OCI-LY3 (cell line): ENCODE measurements at regions not wholly inside any gene's neighbourhood (a gene's known extent, or its start where the extent isn't known, plus 50 kb on each side); places are given as distances from the start of the nearest gene placed in this dataset.

Experiments used
- H2AFZ ChIP-seq: fragments of 200-600, 300-600 bp; shearing (Covaris generic); 2 replicates; pipeline ENCODE4 v1.6.0; 2014; ENCODE audit warnings: antibody characterized with exemption, low read depth, low read length
- H3K27ac ChIP-seq: fragments of 200-600, 300-600 bp; sonication (generic); 2 replicates; pipeline ENCODE4 v1.5.1; 2014; ENCODE audit warnings: mild to moderate bottlenecking, low read length, moderate library complexity, mixed read lengths
- H3K27me3 ChIP-seq: fragments of 200-600, 300-600 bp; sonication (generic); 2 replicates; pipeline ENCODE4 v1.6.1; 2014; ENCODE audit warnings: low read depth, low read length, mixed read lengths
- H3K36me3 ChIP-seq: fragments of 200-600, 300-600 bp; sonication (generic); replicated peaks from 2 replicates; pipeline ENCODE3; 2014; ENCODE audit warnings: low read depth, low read length, mixed read lengths
- H3K4me1 ChIP-seq: fragments of 300-600, 200-600 bp; sonication (generic); 2 replicates; pipeline ENCODE4 v1.6.1; 2014; ENCODE audit warnings: low read length, mixed read lengths
- H3K4me2 ChIP-seq: fragments of 200-600, 300-600 bp; sonication (generic); 2 replicates; pipeline ENCODE4 v1.6.1; 2014; ENCODE audit warnings: low read length, mixed read lengths
- H3K4me3 ChIP-seq: fragments of 300-600, 200-600 bp; sonication (generic); 2 replicates; pipeline ENCODE4 v1.5.1; 2014; ENCODE audit warnings: antibody characterized with exemption, mild to moderate bottlenecking, low read length, moderate library complexity
- H3K79me2 ChIP-seq: fragments of 300-600, 200-600 bp; shearing (Covaris generic); 2 replicates; pipeline ENCODE4 v1.6.1; 2014; ENCODE audit warnings: mild to moderate bottlenecking, low read length, mixed read lengths
- H3K9ac ChIP-seq: fragments of 300-600, 200-600 bp; shearing (Covaris generic); 2 replicates; pipeline ENCODE4 v1.6.0; 2014; ENCODE audit warnings: mild to moderate bottlenecking, low read length, moderate library complexity
- H3K9me3 ChIP-seq: fragments of 200-600, 300-600 bp; shearing (Covaris generic); 2 replicates; pipeline ENCODE4 v1.6.1; 2014; ENCODE audit warnings: low read length, mixed read lengths; ENCODE audit not compliant: insufficient read depth
- H4K20me1 ChIP-seq: fragments of 200-600, 300-600 bp; sonication (generic); 2 replicates; pipeline ENCODE4 v1.6.1; 2016; ENCODE audit warnings: low read length, mixed read lengths; ENCODE audit not compliant: insufficient read depth
- CTCF ChIP-seq: fragments of 200-600, 300-600 bp; sonication (generic); IDR thresholded peaks from 2 replicates; pipeline ENCODE4 v1.5.1; 2014; ENCODE audit warnings: antibody characterized with exemption, low read length, low read depth
- EZH2phosphoT487 ChIP-seq: fragments of 200-600 bp; shearing (Covaris generic); IDR thresholded peaks from 2 replicates; pipeline ENCODE4 v1.6.1; 2018; ENCODE audit warnings: antibody characterized with exemption, mixed run types, low read depth

- Histone ChIP-seq H3K79me2 (no peaks in the 10 kb centered on the region), H3K4me2 (no peak overlapping the region), H3K27ac (no peak overlapping the region), H3K9ac (no peak overlapping the region), H3K27me3 (no peaks in the 10 kb centered on the region), H2AFZ (0 out of 2 replicates have a peak overlapping the region, but pooled peaks have one; percentile 9), H4K20me1 (no peaks in the 10 kb centered on the region), H3K36me3 (no peaks in the 10 kb centered on the region), H3K9me3 (no peaks in the 10 kb centered on the region), H3K4me3 (no peak overlapping the region), H3K4me1 (peaks cover 5% of the 10 kb centered on the region; the same call in 1 of the 2 replicates)
- TF ChIP-seq CTCF = no peak
- TF ChIP-seq EZH2phosphoT487 = no peak
Observed at GRCh38 chr4:170729236-170729635, 639.5 kb upstream of the AADAT start.

GRCh38 chr4:170724191-170724590, 634.4 kb upstream of the AADAT start:
- Histone ChIP-seq H3K79me2 (no peaks in the 10 kb centered on the region), H3K36me3 (no peaks in the 10 kb centered on the region), H3K27me3 (no peaks in the 10 kb centered on the region), H3K4me3 (no peak overlapping the region), H4K20me1 (no peaks in the 10 kb centered on the region), H3K27ac (no peak overlapping the region), H3K4me2 (no peak overlapping the region), H3K4me1 (peaks cover 5% of the 10 kb centered on the region; the same call in 1 of the 2 replicates), H2AFZ (no peak overlapping the region), H3K9me3 (no peaks in the 10 kb centered on the region), H3K9ac (no peak overlapping the region)
- TF ChIP-seq EZH2phosphoT487 (no peak), CTCF (no peak)

- H3K27ac ChIP-seq = no peak overlapping the region
- TF ChIP-seq CTCF (no peak), EZH2phosphoT487 (no peak)
- H3K36me3 ChIP-seq = no peaks in the 10 kb centered on the region
- H3K9ac ChIP-seq = no peak overlapping the region
- H3K4me1 ChIP-seq = peaks cover under 1% of the 10 kb centered on the region; the same call in 1 of the 2 replicates
- no peak overlapping the region for H2AFZ ChIP-seq
- H3K79me2 ChIP-seq = no peaks in the 10 kb centered on the region
- H3K27me3 ChIP-seq = no peaks in the 10 kb centered on the region
- no peak overlapping the region for H3K4me2 ChIP-seq
- H3K4me3 ChIP-seq = no peak overlapping the region
- no peaks in the 10 kb centered on the region for H4K20me1 ChIP-seq
- no peaks in the 10 kb centered on the region for H3K9me3 ChIP-seq
Observed at GRCh38 chr4:170723171-170723570, 633.4 kb upstream of the AADAT start.

- no peak overlapping the region for H3K4me3 ChIP-seq
- H4K20me1 ChIP-seq = no peaks in the 10 kb centered on the region
- no peak overlapping the region for H2AFZ ChIP-seq
- no peaks in the 10 kb centered on the region for H3K79me2 ChIP-seq
- TF ChIP-seq EZH2phosphoT487 (no peak), CTCF (no peak)
- H3K9me3 ChIP-seq = no peaks in the 10 kb centered on the region
- no peak overlapping the region for H3K4me2 ChIP-seq
- no peak overlapping the region for H3K27ac ChIP-seq
- H3K4me1 ChIP-seq = no peaks in the 10 kb centered on the region
- no peak overlapping the region for H3K9ac ChIP-seq
- no peaks in the 10 kb centered on the region for H3K36me3 ChIP-seq
- H3K27me3 ChIP-seq = no peaks in the 10 kb centered on the region
Observed at GRCh38 chr4:170721812-170722373, 632.1 kb upstream of the AADAT start.
